NCI-H226 (cell line): ENCODE measurements at regions not wholly inside any gene's neighbourhood (a gene's known extent, or its start where the extent isn't known, plus 50 kb on each side); places are given as distances from the start of the nearest gene placed in this dataset.
"Not testable (repeated sequence)": the region's sequence is repeated elsewhere in the genome, so short reads cannot be mapped to it uniquely, and the experiment has no call there.

ENCODE experiments used
- DNase-seq: peaks from one replicate; pipeline ENCODE4 v3.0.0-alpha.2; 2015

DNA sequence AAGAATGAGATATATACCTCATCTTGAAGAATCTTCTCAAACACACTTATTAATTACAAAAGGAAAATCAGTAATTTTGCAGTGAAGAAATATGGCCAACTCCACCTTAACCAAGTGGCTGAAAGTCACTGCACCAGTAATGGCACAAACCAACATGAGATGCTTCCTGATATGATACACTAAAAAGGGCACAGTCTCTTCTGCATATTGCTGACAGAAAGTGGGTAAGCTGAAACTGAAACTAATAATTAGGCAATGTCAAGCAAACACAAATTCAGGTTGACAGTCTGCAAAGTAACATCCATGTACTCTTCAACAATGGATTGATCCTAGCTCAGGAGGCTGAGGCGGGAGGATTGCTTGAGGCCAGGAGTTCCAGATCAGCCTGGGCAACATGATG lies 56.1 kb downstream of the ZNF22 start:
- DNase-seq = not testable (repeated sequence)

DNA sequence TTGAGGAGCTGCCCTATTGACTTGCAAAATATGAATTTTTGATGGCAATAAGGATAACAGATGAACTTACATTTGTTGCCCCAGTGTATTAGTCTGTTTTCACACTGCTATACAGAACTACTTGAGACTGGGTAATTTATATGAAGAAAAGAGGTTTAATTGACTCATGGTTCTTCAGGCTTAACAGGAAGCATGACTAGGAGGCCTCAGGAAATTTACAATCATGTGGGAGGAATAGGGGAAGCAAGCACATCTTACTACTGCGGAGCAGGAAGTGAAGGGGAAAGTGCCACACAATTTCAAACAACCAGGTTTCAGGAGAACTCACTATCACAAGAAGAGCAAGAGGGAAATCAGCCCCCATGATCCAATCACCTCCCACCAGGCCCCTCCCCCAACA lies 57.9 kb downstream of the ZNF22 start:
- DNase-seq = no peak

GRCh38 chr10:45058992-45059561 lies 58.4 kb downstream of the ZNF22 start:
- DNase-seq = no peak

GRCh38 chr10:45059632-45060031 lies 58.9 kb downstream of the ZNF22 start:
- no peak for DNase-seq

DNA sequence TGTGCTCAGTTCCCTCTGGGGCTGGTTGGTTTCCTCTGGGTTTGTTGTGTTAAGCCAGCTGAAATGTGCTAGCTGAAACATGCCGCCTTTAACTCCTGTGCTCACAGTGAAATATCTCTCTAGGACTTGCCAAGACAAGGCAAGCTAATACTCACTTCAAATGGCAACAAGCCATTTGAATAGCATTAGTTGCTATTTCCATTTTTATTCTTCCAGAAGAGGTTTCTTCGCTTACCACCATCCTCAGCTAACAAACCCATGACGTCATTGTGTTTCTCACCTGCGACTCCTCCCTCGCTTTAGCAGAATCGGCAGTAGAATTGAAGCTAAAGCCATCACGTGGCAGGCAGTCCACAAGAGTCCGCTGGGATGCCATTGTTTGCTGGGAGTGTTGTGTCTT lies 61.3 kb downstream of the ZNF22 start:
- no peak for DNase-seq

GRCh38 chr10:45063591-45064231 lies 63.0 kb downstream of the ZNF22 start:
- DNase-seq = no peak

- no peak for DNase-seq
Measured at GRCh38 chr10:45064998-45065397, 64.3 kb downstream of the ZNF22 start.

DNA sequence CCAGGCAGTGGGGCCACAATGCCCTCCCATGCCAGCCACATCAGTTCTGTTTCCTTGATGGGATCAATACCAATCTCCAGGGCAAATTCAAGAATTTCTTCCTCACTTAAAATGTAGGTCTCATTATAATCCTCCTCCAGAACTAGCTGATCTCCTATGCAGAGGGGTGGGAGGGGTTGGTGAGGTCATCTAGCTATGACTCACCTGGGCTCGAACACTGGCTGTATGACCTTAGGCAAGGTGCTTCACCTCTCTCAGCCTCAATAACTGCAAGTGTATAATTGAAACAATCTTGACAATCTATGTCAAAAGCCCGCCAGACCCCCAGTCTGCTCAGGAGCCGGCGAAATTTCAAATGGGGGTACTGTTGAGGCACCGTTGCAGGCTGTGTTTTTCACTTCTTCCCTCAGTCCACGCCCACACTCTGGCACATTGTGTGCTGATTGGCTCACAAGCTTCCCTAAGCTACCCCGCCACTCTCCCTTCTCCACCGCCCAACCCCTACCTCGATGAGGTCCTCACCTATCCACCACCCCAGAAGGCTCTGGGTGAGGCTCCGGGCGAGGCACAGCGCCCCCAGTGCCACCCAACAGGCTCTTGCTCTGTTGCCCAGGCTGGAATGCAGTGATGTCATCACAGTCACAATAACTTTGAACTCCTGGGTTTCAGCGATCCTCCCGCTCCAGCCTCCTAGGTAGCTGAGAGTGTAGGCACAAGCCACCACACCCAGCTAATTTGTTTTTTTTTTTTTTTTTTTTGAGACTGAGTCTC lies 70.5 kb downstream of the ZNF22 start:
- no peak for DNase-seq

DNA sequence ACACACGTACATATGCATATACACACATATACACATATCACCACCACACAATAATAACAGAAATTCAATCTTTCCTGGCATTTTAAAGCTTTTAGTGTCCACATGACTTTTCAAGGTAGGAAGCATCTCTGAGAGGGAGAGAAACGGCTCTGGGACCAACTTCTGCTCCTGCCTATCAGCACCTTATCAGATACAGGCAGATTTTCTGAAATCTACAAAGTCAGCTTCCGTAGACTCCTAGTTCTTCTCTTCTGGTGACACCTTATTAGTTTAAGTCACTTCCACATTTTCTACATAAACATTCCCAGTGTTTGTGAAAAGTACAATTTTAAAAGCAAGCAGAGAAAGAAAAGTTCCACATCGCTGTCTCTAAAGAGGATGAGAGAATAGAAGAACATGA lies 74.5 kb downstream of the ZNF22 start:
- no peak for DNase-seq

- DNase-seq = no peak
Measured at GRCh38 chr10:45075826-45076380, 75.2 kb downstream of the ZNF22 start.

- no peak for DNase-seq
Measured at GRCh38 chr10:45076891-45077290, 76.2 kb downstream of the ZNF22 start.

DNA sequence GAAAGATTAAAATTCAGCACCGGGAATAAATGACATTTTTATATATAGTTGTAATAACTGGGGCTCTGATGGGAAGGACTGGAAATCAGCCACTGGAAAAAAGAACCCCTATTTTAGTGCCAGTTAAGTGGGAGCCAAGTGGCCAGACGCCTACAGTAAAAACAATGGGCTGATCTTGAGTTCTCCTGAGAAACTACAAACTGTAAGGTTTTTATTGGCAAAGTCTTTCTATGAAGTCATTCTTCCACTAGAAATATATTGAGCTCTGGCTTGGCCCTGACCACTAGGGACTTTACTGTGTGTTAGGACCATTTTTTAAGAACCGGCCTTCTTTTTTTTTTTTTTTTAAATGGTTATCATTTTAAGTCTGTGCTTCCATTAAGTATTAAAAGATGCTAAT lies 79.6 kb downstream of the ZNF22 start:
- no peak for DNase-seq

DNA sequence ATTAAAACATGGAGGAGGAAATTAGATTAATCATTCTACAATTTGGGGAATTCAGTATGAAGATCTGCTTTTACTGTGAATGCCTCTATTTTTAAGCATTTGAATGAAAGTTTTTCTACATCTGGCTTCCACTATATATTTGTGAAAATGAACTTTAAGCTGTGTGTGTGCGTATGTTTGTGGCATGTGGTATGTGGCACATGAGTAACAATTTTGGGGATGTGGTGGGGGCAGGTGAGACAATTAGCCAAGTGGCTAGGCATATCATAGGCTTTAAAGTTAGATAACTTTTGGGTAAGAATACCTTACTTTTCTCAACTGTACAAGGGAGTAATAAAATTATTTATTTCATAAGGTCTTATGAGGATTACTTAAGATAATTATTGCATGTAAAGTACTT lies 81.5 kb downstream of the ZNF22 start:
- no peak for DNase-seq

- no peak for DNase-seq
Measured at GRCh38 chr10:45091968-45092367, 91.2 kb downstream of the ZNF22 start.

DNA sequence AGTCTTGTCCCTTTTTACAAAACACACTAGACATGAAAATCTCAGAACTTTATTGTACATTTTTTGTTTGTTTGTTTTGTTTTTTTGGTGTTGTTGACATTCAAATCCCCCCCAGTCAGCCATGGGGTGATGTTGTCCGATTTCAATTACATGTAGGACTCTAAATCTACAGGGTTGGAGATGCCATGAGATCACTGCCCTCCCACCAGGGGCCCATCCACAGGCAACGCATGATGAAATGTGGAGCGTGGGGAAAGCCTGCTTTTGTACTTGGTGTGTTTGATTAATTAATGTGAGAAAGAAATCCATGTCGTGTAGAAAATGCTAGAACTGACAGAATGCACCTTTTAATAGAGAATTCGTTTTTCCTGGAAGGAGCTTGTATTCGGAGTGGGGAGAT lies 93.2 kb downstream of the ZNF22 start:
- no peak for DNase-seq

DNA sequence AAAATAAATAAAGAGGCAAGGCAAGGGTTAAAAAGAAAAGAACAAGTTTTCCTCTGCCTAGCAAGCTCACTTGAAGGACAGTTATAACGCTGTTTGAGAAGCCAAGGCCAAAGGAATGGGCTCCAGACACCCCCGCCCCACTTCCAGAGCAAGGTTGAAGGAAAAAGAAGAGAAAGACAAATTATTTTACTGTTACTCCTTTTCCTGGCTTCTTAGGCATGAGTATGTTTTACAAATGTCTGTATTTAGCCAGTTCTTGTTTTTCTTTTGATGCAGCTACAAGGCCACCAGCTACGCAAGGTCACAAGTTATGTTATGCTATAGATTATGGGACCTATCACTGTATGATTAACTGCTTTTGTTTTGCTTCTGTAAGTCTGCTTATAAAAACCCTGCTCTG lies 94.6 kb downstream of the ZNF22 start:
- no peak for DNase-seq

GRCh38 chr10:45096001-45096400 lies 95.3 kb downstream of the ZNF22 start:
- no peak for DNase-seq

GRCh38 chr10:45100429-45100828 lies 99.7 kb downstream of the ZNF22 start:
- no peak for DNase-seq

- no peak for DNase-seq
Measured at GRCh38 chr10:45104674-45105073, 104.0 kb downstream of the ZNF22 start.

- not testable (repeated sequence) for DNase-seq
Measured at GRCh38 chr10:45105309-45105708, 104.6 kb downstream of the ZNF22 start.

- no peak for DNase-seq
Measured at GRCh38 chr10:45106236-45106856, 105.6 kb downstream of the ZNF22 start.

DNA sequence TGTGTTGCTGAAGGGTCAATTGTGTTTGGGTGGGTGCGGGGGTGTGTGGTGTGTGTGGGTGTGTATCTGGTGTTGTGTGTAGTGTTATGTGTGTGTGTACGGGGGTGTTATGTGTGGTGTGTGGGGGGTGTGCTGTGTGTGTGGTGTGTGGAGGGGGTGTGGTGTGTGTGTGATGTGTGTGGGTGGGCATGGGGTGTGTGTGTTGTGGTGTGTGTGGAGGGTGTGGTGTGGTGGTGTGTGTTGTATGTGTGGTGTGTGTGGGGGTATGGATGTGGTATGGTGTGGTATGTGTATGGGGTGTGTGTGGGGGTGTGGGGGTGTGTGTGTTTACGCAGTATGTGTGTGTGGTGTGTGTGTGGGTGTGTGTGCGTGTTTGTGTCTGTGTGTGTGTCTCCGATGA lies 110.8 kb downstream of the ZNF22 start:
- no peak for DNase-seq

DNA sequence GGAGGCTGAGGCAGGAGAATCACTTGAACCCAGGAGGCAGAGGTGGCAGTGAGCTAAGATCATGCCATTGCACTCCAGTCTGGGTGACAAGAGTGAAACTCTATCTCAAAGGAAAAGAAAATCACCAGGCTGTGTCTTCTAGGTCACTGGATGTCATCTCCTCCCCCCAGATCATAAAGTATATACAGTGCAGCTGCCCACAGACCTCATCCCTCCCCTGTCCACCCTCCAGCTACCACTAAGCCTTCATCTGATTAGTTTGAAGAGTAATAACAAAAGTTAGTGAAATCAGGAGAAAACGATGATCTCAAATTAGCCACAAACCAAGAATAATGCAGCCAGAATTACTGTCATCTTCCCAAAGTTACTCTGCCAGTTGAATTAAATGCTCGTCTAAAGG lies 117.2 kb downstream of the ZNF22 start:
- not testable (repeated sequence) for DNase-seq

GRCh38 chr10:45118929-45119328 lies 118.2 kb downstream of the ZNF22 start:
- DNase-seq = no peak
